NOMO-1 (cell line): ENCODE measurements at regions not wholly inside any gene's neighbourhood (a gene's known extent, or its start where the extent isn't known, plus 50 kb on each side); places are given as distances from the start of the nearest gene placed in this dataset.
"Not testable (repeated sequence)": the region's sequence is repeated elsewhere in the genome, so short reads cannot be mapped to it uniquely, and the experiment has no call there.

Experiments used
- DNase-seq, 2 experiments: peaks; one replicate each; lab custom pipeline; 2025; ENCODE audit not compliant: unreplicated experiment in 2 of 2; lab: John Stamatoyannopoulos, UW

GRCh38 chr6:92339936-92340640, 1079.3 kb downstream of the EPHA7 start:
- no peak for DNase-seq

- DNase-seq, result no peak
These were observed 1081.8 kb downstream of the EPHA7 start for GRCh38 chr6:92337571-92337970.

GRCh38 chr6:92329208-92329847, 1090.0 kb downstream of the EPHA7 start:
- DNase-seq, result no peak

- DNase-seq, result no peak
These were observed 1104.0 kb downstream of the EPHA7 start for GRCh38 chr6:92315312-92315711.

- DNase-seq, result no peak
These were observed 1122.3 kb downstream of the EPHA7 start for GRCh38 chr6:92297101-92297500.

- no peak for DNase-seq
These were observed 1127.3 kb downstream of the EPHA7 start for GRCh38 chr6:92292067-92292466.

- DNase-seq, result no peak
These were observed 1129.5 kb downstream of the EPHA7 start for GRCh38 chr6:92289831-92290230.

- DNase-seq, result no peak
These were observed 1137.7 kb downstream of the EPHA7 start for GRCh38 chr6:92281571-92282076.

- no peak for DNase-seq
These were observed 1144.2 kb downstream of the EPHA7 start for GRCh38 chr6:92275150-92275549.

GRCh38 chr6:92274588-92274987, 1144.8 kb downstream of the EPHA7 start:
- no peak for DNase-seq

- DNase-seq, result no peak
These were observed 1145.7 kb downstream of the EPHA7 start for GRCh38 chr6:92273694-92274093.

GRCh38 chr6:92271091-92271490, 1148.3 kb downstream of the EPHA7 start:
- DNase-seq, result no peak

- no peak for DNase-seq
These were observed 1149.0 kb downstream of the EPHA7 start for GRCh38 chr6:92270365-92270764.

- no peak for DNase-seq
These were observed 1152.0 kb downstream of the EPHA7 start for GRCh38 chr6:92267335-92267734.

GRCh38 chr6:92263864-92264263, 1155.5 kb downstream of the EPHA7 start:
- no peak for DNase-seq

GRCh38 chr6:92259171-92259570, 1160.2 kb downstream of the EPHA7 start:
- DNase-seq, result no peak

- DNase-seq, result no peak
These were observed 1176.0 kb downstream of the EPHA7 start for GRCh38 chr6:92243315-92243714.

GRCh38 chr6:92231171-92231701, 1188.1 kb downstream of the EPHA7 start:
- no peak for DNase-seq

GRCh38 chr6:92219987-92220386, 1199.4 kb downstream of the EPHA7 start:
- DNase-seq, result not testable (repeated sequence)

- DNase-seq, result no peak
These were observed 1202.6 kb downstream of the EPHA7 start for GRCh38 chr6:92216717-92217116.

GRCh38 chr6:92201618-92202017, 1217.7 kb downstream of the EPHA7 start:
- no peak for DNase-seq

- no peak for DNase-seq
These were observed 1223.0 kb downstream of the EPHA7 start for GRCh38 chr6:92196325-92196724.
